ENCODE measurements at regions not wholly inside any gene's neighbourhood (a gene's known extent, or its start where the extent isn't known, plus 50 kb on each side); places are given as distances from the start of the nearest gene placed in this dataset.

GRCh38 chr7:130942211-130942964 is 208.4 kb upstream of the KLF14 start:
- TF ChIP-seq EZH2 (IDR thresholded peaks at IDR 0.05; ENCODE audit: borderline replicate concordance, low read depth, low read length, poor library complexity, severe bottlenecking), result no peak
- no peak for TF ChIP-seq CTCF (conservative IDR thresholded peaks at IDR 0.05; ENCODE audit: low read depth, low read length)

Measured in A673 (cell line).